AG09319 (cell line): ENCODE measurements at regions not wholly inside any gene's neighbourhood (a gene's known extent, or its start where the extent isn't known, plus 50 kb on each side); places are given as distances from the start of the nearest gene placed in this dataset.

Experiments used
- DNase-seq: peaks from one replicate; pipeline ENCODE4 v3.0.0-alpha.2; 2010; ENCODE audit warnings: low read depth; ENCODE audit errors: extremely low read depth
- TF ChIP-seq, protein P1 (sequence below): IDR thresholded peaks from 2 replicates; pipeline ENCODE4 v1.5.1; 2011; ENCODE audit warnings: low read depth, mild to moderate bottlenecking, inconsistent platforms, low read length, moderate library complexity

DNA sequence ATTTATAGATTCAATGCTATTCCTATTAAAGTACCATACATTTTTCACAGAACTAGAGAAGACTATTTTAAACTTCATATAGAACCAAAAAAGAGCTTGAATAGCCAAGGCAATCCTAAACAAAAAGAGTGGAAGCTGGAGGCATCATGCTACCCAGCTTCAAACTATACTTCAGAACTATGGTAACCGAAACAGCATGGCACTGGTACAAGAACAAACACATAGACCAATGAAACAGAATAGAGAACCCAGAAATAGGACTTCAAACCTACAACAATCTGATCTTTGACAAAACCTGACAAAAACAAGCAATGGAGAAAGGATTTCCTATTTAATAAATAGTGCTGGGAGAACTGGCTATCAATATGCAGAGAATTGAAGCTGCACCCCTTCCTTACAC lies 134.2 kb upstream of the PAQR3 start:
- TF ChIP-seq, protein P1, sequence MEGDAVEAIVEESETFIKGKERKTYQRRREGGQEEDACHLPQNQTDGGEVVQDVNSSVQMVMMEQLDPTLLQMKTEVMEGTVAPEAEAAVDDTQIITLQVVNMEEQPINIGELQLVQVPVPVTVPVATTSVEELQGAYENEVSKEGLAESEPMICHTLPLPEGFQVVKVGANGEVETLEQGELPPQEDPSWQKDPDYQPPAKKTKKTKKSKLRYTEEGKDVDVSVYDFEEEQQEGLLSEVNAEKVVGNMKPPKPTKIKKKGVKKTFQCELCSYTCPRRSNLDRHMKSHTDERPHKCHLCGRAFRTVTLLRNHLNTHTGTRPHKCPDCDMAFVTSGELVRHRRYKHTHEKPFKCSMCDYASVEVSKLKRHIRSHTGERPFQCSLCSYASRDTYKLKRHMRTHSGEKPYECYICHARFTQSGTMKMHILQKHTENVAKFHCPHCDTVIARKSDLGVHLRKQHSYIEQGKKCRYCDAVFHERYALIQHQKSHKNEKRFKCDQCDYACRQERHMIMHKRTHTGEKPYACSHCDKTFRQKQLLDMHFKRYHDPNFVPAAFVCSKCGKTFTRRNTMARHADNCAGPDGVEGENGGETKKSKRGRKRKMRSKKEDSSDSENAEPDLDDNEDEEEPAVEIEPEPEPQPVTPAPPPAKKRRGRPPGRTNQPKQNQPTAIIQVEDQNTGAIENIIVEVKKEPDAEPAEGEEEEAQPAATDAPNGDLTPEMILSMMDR = no peak

DNA sequence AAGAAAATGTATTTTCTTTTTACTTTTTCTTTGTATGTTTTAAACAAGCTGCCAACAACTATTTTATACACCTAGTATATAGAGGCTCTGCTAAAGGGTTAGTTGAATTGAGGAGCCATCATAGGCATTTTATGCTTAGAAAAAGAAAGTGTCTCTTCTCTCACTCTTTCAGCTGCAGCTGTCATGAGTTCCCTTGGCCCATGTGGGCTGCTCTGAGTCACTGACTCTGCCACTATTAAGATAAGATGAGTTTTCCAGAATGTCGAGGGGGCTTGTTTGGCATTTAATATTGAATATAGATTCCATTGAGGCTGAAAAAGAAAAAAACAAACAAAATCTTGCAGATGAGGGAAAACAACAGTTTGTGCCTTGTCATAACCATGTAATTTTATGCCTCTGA lies 126.0 kb upstream of the PAQR3 start:
- no peak for DNase-seq

More for the DNA sequence above, 134.2 kb upstream of the PAQR3 start:
- no peak for DNase-seq

DNA sequence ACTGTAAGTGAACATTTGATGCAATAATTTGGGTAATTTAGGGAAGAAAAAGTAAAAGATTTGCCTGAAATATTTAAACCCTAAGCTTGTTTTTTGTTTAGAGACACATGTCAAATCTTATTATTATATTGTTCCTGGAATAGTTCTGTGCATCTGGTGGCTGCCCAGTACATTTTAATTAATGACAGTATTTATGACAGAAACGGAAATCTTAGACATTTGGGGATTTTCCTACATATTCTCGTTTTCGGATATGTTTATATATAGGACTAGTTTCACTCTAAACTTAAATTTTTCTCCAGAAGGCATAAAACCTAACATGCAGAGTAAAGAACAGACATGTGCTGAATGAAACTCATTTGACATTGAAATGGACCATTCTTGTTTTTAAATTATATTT lies 125.6 kb upstream of the PAQR3 start:
- TF ChIP-seq, protein P1 = no peak
- DNase-seq = no peak

More for the DNA sequence above, 126.0 kb upstream of the PAQR3 start:
- TF ChIP-seq, protein P1 = no peak

DNA sequence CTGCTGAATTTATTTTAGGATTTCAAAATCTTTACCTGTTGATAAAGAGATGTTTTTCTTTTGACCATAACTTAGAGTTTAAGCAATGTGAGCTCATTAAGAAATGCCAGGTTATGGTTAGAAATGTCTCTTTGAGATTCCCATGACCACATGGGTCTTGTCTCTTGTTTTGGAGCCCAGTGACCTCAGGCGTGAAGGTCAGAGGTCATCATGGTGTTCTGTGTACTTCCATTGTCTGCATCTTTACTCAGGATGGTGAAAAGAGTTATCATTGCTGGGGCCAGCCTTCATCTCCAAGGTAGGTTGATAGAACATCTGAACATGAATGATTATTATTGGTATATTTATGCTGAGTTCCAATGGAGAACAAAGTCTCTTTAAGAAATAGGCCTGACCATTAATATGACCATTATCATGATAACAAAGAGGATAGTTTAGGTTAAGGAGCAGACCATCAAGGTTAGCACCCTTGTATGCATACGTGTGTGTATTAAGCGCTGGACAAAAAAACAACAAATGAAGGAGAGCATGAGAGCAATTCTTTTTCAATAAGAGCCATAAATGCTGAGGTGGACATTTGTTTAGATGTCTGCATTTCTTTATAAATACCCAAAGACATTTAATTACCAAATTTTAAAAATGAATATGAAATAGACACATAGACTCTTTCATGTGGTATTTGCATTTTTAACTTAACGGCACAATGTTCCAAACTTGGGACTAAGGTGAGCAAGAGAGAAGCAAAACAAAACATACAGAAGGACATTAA lies 120.6 kb upstream of the PAQR3 start:
- TF ChIP-seq, protein P1 = no peak

DNA sequence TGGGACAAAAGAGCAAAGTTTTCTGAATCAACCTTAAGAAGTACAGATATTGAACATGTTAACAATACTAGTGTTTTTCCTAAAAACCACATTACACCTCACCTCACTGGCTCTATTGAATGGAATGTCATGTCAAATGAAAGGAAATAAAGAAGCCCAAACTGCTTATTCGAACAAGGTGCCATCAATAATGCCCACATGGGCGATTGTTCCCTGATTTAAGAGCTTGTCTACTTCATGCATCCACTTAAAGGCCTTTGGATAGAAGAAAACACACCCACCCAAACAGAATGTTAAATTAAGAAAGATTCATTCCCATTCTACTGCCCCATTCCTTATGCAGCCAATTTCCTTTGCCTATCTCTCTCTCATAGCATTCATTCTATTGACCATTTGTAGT lies 118.5 kb upstream of the PAQR3 start:
- TF ChIP-seq, protein P1 = no peak
- DNase-seq = no peak

More for the DNA sequence above, 120.6 kb upstream of the PAQR3 start:
- DNase-seq = no peak

DNA sequence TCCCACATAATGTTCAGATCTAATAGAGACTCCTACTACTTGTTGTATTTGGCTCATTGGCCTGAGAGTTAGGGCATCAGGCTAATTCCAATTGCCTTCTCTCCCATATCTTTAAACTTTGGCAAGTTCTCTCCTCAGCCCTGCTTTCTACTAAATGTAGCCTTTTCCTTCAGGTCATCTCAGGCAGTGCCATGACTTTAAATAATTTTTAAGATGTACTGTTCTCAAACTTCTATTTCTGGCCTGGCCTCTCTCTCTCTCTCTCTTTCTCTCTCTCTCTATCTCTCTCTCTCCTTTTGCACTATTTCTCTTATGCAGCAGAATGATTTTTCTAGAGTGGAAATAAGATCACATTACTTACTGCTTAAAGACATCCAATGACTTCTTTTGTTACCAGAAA lies 114.5 kb upstream of the PAQR3 start:
- DNase-seq = no peak
- TF ChIP-seq, protein P1 = no peak

DNA sequence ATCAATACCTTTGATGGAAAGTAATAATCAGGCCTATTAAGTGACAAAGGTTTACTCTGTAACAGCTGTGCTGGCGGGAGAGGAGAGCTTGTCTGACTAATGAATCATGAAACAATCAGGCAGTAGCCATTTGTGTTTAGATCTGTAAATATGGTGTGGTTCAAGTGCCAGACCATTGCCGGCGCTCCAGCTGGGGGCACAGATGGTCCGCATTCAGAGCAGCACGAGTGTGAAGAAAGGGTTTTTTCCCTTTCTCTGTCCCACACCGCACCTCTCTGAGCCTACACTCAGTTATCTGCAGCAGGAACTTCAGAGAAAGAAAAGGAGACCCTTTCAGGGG lies 111.3 kb upstream of the PAQR3 start:
- TF ChIP-seq, protein P1 = no peak
- DNase-seq = no peak
